Cardiac fibroblast (primary cell): ENCODE measurements at regions not wholly inside any gene's neighbourhood (a gene's known extent, or its start where the extent isn't known, plus 50 kb on each side); places are given as distances from the start of the nearest gene placed in this dataset.

Experiments
- DNase-seq, 2 donors: peaks; one replicate each; pipeline versions ENCODE4 v3.0.0 to v3.0.0-alpha.2; 2010; ENCODE audit warnings: low read depth in 2 of 2
- H3K4me3 ChIP-seq, 2 donors: replicated peaks in 1 of 2; 1 replicate in 1 of 2; 2 replicates in 1 of 2; pipeline ENCODE4 v1.5.1; 2011; ENCODE audit warnings: low read depth in 2 of 2, low read length in 2 of 2, mild to moderate bottlenecking in 2 of 2, moderate library complexity in 1 of 2
- TF ChIP-seq, protein P1 (sequence below): IDR thresholded peaks from one replicate; pipeline ENCODE4 v1.5.1; 2011; ENCODE audit warnings: low read depth, mild to moderate bottlenecking, low read length, inconsistent platforms

DNA sequence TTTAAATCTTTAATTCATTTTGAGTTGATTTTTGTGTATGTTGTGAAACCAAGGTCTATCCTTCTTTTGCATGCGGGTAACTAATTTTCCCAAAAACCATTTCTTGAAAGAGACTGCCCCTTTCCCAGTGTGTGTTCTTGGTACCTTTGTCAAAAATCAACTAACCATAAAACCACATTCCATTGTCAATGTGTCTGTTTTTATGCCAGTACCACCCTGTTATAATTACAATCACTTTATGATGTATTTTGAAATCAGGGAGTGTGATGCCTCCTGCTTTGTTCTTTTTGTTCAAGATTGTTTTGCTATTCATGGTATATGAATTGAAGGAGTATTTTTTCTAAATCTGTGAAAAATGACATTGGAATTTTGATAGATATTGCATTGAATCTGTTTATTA is 689.6 kb downstream of the TSN start:
- no peak overlapping the region for H3K4me3 ChIP-seq
- DNase-seq = no peak
- TF ChIP-seq, protein P1, sequence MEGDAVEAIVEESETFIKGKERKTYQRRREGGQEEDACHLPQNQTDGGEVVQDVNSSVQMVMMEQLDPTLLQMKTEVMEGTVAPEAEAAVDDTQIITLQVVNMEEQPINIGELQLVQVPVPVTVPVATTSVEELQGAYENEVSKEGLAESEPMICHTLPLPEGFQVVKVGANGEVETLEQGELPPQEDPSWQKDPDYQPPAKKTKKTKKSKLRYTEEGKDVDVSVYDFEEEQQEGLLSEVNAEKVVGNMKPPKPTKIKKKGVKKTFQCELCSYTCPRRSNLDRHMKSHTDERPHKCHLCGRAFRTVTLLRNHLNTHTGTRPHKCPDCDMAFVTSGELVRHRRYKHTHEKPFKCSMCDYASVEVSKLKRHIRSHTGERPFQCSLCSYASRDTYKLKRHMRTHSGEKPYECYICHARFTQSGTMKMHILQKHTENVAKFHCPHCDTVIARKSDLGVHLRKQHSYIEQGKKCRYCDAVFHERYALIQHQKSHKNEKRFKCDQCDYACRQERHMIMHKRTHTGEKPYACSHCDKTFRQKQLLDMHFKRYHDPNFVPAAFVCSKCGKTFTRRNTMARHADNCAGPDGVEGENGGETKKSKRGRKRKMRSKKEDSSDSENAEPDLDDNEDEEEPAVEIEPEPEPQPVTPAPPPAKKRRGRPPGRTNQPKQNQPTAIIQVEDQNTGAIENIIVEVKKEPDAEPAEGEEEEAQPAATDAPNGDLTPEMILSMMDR = no peak

DNA sequence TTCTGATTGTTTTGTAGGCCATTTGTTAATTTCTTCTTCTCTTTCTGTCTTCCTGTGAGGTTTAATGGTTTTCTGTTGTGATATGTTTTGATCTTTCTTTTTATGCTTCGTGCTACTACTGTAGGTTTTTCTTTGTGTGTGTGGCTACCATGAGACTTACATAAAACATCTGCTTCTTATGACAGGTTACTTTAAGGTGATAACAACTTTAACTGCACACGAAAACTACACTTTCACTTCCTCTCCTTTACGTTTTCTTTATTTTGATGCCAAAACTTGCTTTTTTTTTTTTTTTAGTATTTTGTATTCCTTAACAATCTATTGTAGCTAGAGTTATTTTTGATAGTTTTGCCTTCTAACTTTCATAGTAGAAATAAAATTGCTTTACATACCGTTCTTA is 691.3 kb downstream of the TSN start:
- TF ChIP-seq, protein P1 = no peak
- no peak overlapping the region for H3K4me3 ChIP-seq
- DNase-seq = no peak

DNA sequence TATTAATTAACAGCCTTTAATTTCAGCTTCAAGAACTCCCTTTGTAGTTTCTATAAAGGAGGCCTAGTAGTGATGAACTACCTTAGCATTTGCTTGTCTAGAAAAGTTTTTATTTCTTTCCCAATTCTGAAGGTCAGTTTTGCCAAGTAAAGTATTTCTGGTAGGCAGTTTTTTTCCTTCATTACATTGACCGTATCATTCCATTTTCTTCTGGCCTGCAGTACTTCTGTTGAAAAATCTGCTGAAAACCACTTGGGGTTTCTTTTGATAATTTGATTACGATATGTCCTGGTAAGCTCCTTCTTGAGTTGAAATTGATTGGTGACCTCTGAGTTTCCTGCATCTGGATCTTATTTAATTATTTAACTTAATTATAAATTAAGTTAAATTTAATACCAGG is 691.8 kb downstream of the TSN start:
- H3K4me3 ChIP-seq = no peak overlapping the region
- DNase-seq = no peak
- TF ChIP-seq, protein P1 = no peak

DNA sequence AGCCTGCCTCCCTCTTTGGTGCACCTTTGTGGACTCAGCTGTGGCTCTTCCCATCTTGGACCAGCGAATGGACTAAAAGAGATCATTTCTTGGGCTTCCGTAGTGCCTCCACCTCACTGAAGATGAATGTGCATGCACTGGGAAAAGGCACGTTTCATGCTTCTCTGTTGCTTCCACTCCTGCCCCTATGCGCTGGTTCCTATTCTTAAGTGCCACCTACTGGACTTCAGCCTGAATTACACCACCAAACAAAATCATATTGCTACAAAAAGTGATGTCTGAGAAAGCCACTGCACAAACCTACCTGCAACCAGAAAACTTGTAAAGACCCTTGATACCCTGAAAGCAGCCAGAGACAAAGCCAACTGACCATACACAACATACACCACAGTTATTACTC is 695.6 kb downstream of the TSN start:
- no peak overlapping the region for H3K4me3 ChIP-seq
- peak; percentile 59 to 65 for DNase-seq
- TF ChIP-seq, protein P1 = peak; percentile 69

DNA sequence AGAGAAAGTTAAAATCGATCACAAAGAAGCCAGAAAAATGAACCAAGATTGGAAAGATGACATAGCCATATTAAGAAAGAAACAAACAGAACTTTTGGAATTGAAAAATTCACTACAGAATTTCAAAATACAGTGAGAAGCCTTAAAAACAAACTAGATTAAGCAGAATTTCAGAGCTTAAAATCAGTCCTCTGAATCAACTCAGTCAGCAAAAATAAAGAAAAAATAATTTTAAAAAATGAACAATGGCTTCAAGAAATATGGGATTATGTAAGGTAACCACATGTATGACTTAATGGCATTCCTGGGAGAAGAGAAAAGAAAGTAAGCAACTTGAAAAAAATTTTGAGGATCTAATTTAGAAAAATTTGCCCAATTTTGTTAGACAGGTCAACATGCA is 696.2 kb downstream of the TSN start:
- DNase-seq = no peak
- TF ChIP-seq, protein P1 = no peak
- H3K4me3 ChIP-seq = no peak overlapping the region

DNA sequence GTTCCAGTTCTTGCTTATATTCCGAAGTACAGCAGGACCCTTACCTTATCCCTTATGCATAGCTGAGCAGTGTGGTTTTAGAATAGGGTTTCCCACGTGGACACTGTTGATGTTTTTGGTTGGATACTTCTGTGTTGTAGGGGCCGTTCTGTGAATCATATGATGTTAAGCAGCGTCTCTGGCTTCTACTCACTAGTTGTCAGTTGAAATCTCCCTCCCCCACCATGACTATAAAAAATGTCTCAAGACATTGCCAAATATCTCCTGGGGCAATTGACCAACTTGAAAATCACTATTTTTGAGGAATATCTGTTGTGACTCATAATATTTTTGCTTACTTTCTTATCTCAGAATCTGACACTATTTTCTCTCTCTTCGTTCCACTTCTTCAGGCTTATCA is 713.7 kb downstream of the TSN start:
- TF ChIP-seq, protein P1 = no peak
- H3K4me3 ChIP-seq = no peak overlapping the region
- DNase-seq = peak; percentile 39 to 55

DNA sequence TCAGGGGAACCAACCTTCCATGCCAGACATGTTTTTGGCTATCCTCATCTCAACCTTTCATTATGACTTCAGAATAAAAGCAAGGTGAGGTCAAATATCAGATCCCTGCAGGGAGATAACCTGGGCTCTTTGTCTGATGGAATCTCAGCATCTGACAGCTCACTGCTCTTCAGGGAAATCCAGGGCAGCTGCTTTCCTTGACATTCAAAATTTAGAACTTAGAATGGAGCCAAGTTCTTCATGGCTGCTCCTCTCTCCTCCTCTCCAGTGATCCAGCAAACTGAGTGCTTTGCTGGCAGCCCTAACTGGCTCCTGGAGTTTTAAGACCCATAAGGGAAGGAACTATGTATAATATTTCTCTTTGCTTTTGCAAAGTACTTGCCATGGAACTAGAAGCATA is 716.3 kb downstream of the TSN start:
- DNase-seq = no peak
- TF ChIP-seq, protein P1 = no peak
- no peak overlapping the region for H3K4me3 ChIP-seq
